Tibial artery (tissue), 4 donors: ENCODE measurements at regions not wholly inside any gene's neighbourhood (a gene's known extent, or its start where the extent isn't known, plus 50 kb on each side); places are given as distances from the start of the nearest gene placed in this dataset.
"Not testable (repeated sequence)": the region's sequence is repeated elsewhere in the genome, so short reads cannot be mapped to it uniquely, and the experiment has no call there.

ENCODE experiments used
- DNase-seq, 2 donors: peaks; one replicate each; pipeline ENCODE4 v3.0.0-alpha.2; 2019
- H3K27ac ChIP-seq, 2 donors: fragments of 200-600 bp; sonication (generic) in 1 of 2; 1 replicate in 1 of 2; 2 replicates in 1 of 2; pipeline ENCODE4 v1.5.1; 2018 to 2019; ENCODE audit warnings: mild to moderate bottlenecking in 1 of 2
- H3K27me3 ChIP-seq, 2 donors: fragments of 200-600 bp; sonication (generic) in 1 of 2; one replicate each; pipeline versions ENCODE4 v1.5.1 to v1.6.0; 2016 to 2019
- H3K36me3 ChIP-seq, 3 donors: fragments of 200-600 bp; sonication (generic) in 2 of 3; one replicate each; pipeline ENCODE4 v1.5.1; 2016 to 2019; ENCODE audit warnings: mild to moderate bottlenecking in 2 of 3
- H3K4me1 ChIP-seq, 4 donors: fragments of 200-600 bp; sonication (generic) in 2 of 4; 1 replicate in 3 of 4; 2 replicates in 1 of 4; pipeline ENCODE4 v1.5.1; 2016 to 2019
- H3K4me3 ChIP-seq, 2 donors: fragments of 200-600 bp; sonication (generic) in 1 of 2; 1 replicate in 1 of 2; 2 replicates in 1 of 2; pipeline ENCODE4 v1.5.1; 2018 to 2019; ENCODE audit warnings: mild to moderate bottlenecking in 2 of 2
- H3K9me3 ChIP-seq, 3 donors: fragments of 200-600 bp; sonication (generic) in 1 of 3; one replicate each; pipeline ENCODE4 v1.5.1; 2016 to 2019
- CTCF ChIP-seq, 2 experiments: fragments of 200-600 bp in 1 of 2; fragments of 450-650 bp in 1 of 2; IDR thresholded peaks; one replicate each; pipeline ENCODE4 v1.5.1; 2017 to 2019; ENCODE audit warnings: antibody characterized with exemption in 2 of 2, mild to moderate bottlenecking in 1 of 2, moderate library complexity in 1 of 2
- intact Hi-C: fragments of 100-400 bp; cut with DNase I; formaldehyde crosslinking; loops from one replicate; pipeline ENCODE4 v1.15.0; 2023; ENCODE audit warnings: low total_unique reads

GRCh38 chr9:136599074-136599531 lies 53.3 kb upstream of the NOTCH1 start:
- Histone ChIP-seq H3K4me1 (peaks cover 0 to 14% (median 4%) of the 10 kb centered on the region in 4 donors), H3K27me3 (peaks cover 0 to 28% of the 10 kb centered on the region in 2 donors), H3K4me3 (no peak overlapping the region), H3K9me3 (no peaks in the 10 kb centered on the region), H3K27ac (no peak overlapping the region), H3K36me3 (no peaks in the 10 kb centered on the region)
- intact Hi-C loops: no loop called here
- no peak for DNase-seq
- TF ChIP-seq CTCF (IDR thresholded peaks at IDR 0.05): no peak

GRCh38 chr9:136598390-136599073 lies 52.7 kb upstream of the NOTCH1 start:
- H3K36me3 ChIP-seq, H3K27ac ChIP-seq, H3K4me3 ChIP-seq, intact Hi-C loops, DNase-seq, H3K9me3 ChIP-seq: not testable (repeated sequence)
- Histone ChIP-seq H3K27me3 (peaks cover 0 to 28% of the 10 kb centered on the region in 2 donors), H3K4me1 (peaks cover 0 to 14% (median 4%) of the 10 kb centered on the region in 4 donors)

GRCh38 chr9:136597965-136598364 lies 52.1 kb upstream of the NOTCH1 start:
- DNase-seq: no peak
- H3K27me3 ChIP-seq: peaks cover 0 to 28% of the 10 kb centered on the region in 2 donors

GRCh38 chr9:136597141-136597885 lies 51.5 kb upstream of the NOTCH1 start:
- no peak for TF ChIP-seq CTCF (IDR thresholded peaks at IDR 0.05)
- Histone ChIP-seq H3K36me3 (no peaks in the 10 kb centered on the region), H3K27me3 (peaks cover 0 to 33% of the 10 kb centered on the region in 2 donors), H3K27ac (no peak overlapping the region), H3K9me3 (no peaks in the 10 kb centered on the region), H3K4me1 (peaks cover 0 to 14% (median 4%) of the 10 kb centered on the region in 4 donors), H3K4me3 (no peak overlapping the region)
- intact Hi-C loops: no loop called here
- no peak for DNase-seq

More at GRCh38 chr9:136597965-136598364, 52.1 kb upstream of the NOTCH1 start:
- Histone ChIP-seq H3K4me1 (peaks cover 0 to 14% (median 4%) of the 10 kb centered on the region in 4 donors), H3K27ac (no peak overlapping the region), H3K4me3 (no peak overlapping the region), H3K9me3 (no peaks in the 10 kb centered on the region), H3K36me3 (no peaks in the 10 kb centered on the region)
- intact Hi-C loops: no loop called here
- no peak for TF ChIP-seq CTCF (IDR thresholded peaks at IDR 0.05)

- Histone ChIP-seq H3K4me3 (no peak overlapping the region), H3K27ac (no peak overlapping the region), H3K27me3 (peaks cover 0 to 35% of the 10 kb centered on the region in 2 donors), H3K4me1 (peaks cover 0 to 8% (median under 1%) of the 10 kb centered on the region in 4 donors), H3K9me3 (no peaks in the 10 kb centered on the region), H3K36me3 (no peaks in the 10 kb centered on the region)
- no peak for TF ChIP-seq CTCF (IDR thresholded peaks at IDR 0.05)
- no peak for DNase-seq
- intact Hi-C loops: no loop called here
Measured at GRCh38 chr9:136596630-136597031, 50.8 kb upstream of the NOTCH1 start.

GRCh38 chr9:136596217-136596616 lies 50.4 kb upstream of the NOTCH1 start:
- Histone ChIP-seq H3K27ac (no peak overlapping the region), H3K4me1 (peaks cover 0 to 7% (median 0%) of the 10 kb centered on the region in 4 donors), H3K9me3 (no peaks in the 10 kb centered on the region), H3K36me3 (no peaks in the 10 kb centered on the region), H3K4me3 (no peak overlapping the region), H3K27me3 (peaks cover 0 to 35% of the 10 kb centered on the region in 2 donors)
- DNase-seq: no peak
- TF ChIP-seq CTCF (IDR thresholded peaks at IDR 0.05): no peak
- intact Hi-C loops: no loop called here
